Liver (tissue), 3 donors: ENCODE measurements at regions not wholly inside any gene's neighbourhood (a gene's known extent, or its start where the extent isn't known, plus 50 kb on each side); places are given as distances from the start of the nearest gene placed in this dataset.

Experiments
- GABPA ChIP-seq, 2 donors: IDR thresholded peaks in 1 of 2; conservative IDR thresholded peaks in 1 of 2; 2 replicates each; pipeline ENCODE4 v1.6.1; 2016; ENCODE audit warnings: antibody characterized with exemption in 2 of 2, mild to moderate bottlenecking in 1 of 2, moderate library complexity in 1 of 2
- RAD21 ChIP-seq, 2 donors: IDR thresholded peaks; 2 replicates each; pipeline ENCODE4 v1.6.1; 2016; ENCODE audit warnings: antibody characterized with exemption in 2 of 2, mild to moderate bottlenecking in 2 of 2
- TF ChIP-seq, protein P1 (sequence below): fragments of 150-350 bp; IDR thresholded peaks from 2 replicates; pipeline ENCODE4 v1.5.1; 2017; ENCODE audit warnings: improper control_type of control experiment, low read depth, low read length; ENCODE audit not compliant: missing input control
- donor health status: healthy.
- donor health status: healthy.

DNA sequence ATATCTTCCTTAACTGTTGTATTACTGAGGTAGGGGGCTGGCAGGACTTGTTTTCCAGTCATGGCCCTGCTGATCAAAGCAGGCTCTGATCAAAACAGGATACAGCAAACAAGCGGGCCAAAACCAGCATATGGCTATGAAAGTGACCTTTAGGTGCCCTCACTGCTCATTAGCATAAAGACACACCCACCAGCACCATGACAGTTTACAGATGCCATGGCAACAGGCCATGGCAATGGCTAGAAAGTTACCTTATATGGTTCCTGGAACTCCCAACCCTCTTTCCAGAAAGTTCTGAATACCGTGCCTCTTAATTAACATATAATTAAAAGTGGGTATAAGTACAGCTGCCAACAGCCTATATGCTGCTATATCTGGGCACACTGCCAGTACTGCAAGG is 551.4 kb upstream of the SGCG start:
- TF ChIP-seq RAD21 (IDR thresholded peaks at IDR 0.05) (no peak), GABPA (IDR thresholded peaks at IDR 0.05 in 1 of 2, conservative IDR thresholded peaks at IDR 0.05 in 1 of 2) (no peak)
- TF ChIP-seq, protein P1, sequence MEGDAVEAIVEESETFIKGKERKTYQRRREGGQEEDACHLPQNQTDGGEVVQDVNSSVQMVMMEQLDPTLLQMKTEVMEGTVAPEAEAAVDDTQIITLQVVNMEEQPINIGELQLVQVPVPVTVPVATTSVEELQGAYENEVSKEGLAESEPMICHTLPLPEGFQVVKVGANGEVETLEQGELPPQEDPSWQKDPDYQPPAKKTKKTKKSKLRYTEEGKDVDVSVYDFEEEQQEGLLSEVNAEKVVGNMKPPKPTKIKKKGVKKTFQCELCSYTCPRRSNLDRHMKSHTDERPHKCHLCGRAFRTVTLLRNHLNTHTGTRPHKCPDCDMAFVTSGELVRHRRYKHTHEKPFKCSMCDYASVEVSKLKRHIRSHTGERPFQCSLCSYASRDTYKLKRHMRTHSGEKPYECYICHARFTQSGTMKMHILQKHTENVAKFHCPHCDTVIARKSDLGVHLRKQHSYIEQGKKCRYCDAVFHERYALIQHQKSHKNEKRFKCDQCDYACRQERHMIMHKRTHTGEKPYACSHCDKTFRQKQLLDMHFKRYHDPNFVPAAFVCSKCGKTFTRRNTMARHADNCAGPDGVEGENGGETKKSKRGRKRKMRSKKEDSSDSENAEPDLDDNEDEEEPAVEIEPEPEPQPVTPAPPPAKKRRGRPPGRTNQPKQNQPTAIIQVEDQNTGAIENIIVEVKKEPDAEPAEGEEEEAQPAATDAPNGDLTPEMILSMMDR: no peak
